ENCODE measurements at regions not wholly inside any gene's neighbourhood (a gene's known extent, or its start where the extent isn't known, plus 50 kb on each side); places are given as distances from the start of the nearest gene placed in this dataset. TPM values are rescaled to one million over a fixed set of nuclear protein-coding genes. Genes with fewer than 3 reads are reported as not detected.

DNA sequence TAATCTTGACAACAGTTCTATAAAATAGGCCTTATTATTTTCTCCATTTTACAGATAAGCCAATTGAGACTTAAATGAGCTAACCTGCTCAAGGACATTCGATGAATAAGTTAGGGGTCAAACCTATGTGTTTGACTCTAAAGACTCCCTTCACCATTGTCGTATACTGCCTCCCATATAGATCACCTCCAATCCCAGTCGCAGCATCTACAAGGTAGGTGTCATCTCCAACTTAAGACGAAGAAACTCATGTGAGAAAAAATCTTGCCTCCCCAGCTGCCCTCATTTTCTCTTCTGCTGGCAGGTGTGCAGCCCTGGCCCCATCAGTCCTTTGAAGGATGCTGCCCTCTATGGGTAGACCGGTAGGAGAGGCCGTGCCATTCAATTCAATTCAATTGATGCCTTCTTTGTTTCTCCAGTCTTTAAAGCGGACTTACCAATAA is 75.2 kb upstream of the SMARCA2 start:
- peak; percentile 3 to 38 (median 14) for DNase-seq (ENCODE audit: low read depth in 2 of 3, low spot score in 2 of 3)

- DNase-seq (ENCODE audit: low read depth in 2 of 3, low spot score in 2 of 3), result peak in 1 of 3 donors; percentile 33
Measured at GRCh38 chr9:1941989-1942388, 73.2 kb upstream of the SMARCA2 start.

DNA sequence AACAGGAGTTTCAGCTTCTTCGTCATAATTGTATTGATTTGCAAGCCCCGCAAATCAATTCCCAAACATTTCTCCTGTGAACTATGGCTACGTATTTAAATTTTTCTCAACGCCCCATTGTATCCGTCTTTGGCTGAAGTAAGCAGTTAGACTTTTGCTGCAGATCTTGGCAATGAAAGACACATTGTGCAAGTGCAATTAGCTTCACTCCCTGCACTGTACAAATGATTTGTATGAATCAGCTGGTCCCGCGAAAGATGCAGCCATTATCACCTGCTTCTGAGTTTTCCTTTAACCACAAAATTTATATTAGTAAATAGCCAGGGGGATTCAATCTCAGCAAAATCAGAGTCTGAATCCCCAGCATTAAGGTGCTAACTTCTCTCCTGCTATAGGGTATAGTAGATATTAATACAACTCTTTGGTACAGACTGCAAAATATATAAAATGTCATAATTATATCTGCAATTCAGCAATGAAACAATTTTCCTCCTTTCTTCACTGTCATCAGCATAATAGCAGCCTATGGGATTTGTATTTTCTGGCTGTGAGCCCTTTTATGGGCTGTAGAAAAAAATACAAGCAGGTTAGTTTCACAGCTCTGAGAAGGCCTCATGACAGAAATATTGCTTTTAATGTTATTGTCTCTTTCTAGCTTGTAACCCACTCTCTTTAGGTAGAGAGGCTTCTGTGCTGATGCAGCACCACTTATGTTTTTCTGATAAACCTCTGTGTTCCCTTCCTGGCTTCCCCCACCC is 68.4 kb upstream of the SMARCA2 start:
- no peak for DNase-seq (ENCODE audit: low read depth in 2 of 3, low spot score in 2 of 3)

- no peak for DNase-seq (ENCODE audit: low read depth in 2 of 3, low spot score in 2 of 3)
Measured at GRCh38 chr9:1947438-1947837, 67.7 kb upstream of the SMARCA2 start.

- DNase-seq (ENCODE audit: low read depth in 2 of 3, low spot score in 2 of 3), result no peak
Measured at GRCh38 chr9:1948541-1948940, 66.6 kb upstream of the SMARCA2 start.

GRCh38 chr9:1951446-1951845 is 63.7 kb upstream of the SMARCA2 start:
- DNase-seq (ENCODE audit: low read depth in 2 of 3, low spot score in 2 of 3), result no peak

DNA sequence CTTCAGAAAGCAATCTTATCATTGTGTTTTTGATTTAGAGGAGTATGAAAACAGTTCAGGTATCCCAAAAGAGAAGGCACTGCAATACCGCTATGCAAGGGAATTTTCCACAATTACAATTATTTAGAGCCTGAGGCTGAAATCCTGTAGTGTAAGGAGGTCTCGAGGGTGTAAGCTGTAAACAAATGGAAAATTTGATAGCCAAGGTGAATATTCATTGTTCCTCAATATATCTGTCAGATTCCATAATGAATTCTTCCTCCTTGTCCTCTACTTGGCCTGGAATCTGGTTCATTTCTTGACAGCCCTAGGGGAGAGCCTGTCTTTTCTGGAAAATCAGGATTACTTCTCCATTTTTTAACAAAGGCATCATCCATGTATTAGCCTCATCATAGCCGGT is 63.1 kb upstream of the SMARCA2 start:
- no peak for DNase-seq (ENCODE audit: low read depth in 2 of 3, low spot score in 2 of 3)

- no peak for DNase-seq (ENCODE audit: low read depth in 2 of 3, low spot score in 2 of 3)
Measured at GRCh38 chr9:1954238-1954637, 60.9 kb upstream of the SMARCA2 start.

DNA sequence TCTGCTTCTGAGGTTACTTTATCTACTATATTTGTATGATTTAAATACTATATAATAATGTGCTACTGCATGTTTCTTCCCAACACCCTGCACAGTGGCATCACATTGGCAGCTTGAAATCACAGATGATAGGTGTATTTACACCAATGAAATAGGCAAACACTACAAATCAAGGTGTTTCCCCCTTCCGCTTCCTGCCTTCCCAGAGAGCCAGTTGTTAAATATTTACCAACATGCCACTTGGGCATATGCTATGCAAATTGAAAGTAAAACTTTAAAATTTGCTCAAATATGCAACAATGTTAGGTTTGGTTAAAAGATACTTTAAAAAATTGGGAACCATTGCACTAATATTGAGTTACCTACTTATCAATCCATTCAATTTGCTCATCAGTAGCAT is 58.2 kb upstream of the SMARCA2 start:
- DNase-seq (ENCODE audit: low read depth in 2 of 3, low spot score in 2 of 3), result no peak

DNA sequence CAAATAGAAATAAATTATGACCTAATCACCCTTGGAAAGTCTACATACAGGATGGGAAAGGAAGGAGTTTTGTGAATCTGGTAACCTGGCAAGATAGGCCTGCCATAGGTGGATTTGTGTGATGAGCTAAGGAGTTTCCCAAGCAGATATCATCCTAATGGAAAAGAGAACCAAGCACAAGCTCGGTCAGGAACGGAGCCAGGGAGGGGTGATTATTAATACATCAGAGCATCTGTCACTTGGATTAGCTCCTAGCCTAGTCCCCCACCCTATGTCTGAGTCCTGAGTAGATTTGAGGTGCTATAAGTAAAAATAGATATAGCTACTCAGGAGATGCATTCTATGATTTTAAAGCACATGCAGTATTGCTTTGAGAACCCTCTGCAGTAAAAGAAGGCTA is 57.3 kb upstream of the SMARCA2 start:
- DNase-seq (ENCODE audit: low read depth in 2 of 3, low spot score in 2 of 3), result no peak

- DNase-seq (ENCODE audit: low read depth in 2 of 3, low spot score in 2 of 3), result no peak
Measured at GRCh38 chr9:1959371-1959770, 55.8 kb upstream of the SMARCA2 start.

- DNase-seq (ENCODE audit: low read depth in 2 of 3, low spot score in 2 of 3), result no peak
Measured at GRCh38 chr9:1960342-1961042, 54.7 kb upstream of the SMARCA2 start.

GRCh38 chr9:1962122-1962521 is 53.0 kb upstream of the SMARCA2 start:
- DNase-seq (ENCODE audit: low read depth in 2 of 3, low spot score in 2 of 3), result no peak

DNA sequence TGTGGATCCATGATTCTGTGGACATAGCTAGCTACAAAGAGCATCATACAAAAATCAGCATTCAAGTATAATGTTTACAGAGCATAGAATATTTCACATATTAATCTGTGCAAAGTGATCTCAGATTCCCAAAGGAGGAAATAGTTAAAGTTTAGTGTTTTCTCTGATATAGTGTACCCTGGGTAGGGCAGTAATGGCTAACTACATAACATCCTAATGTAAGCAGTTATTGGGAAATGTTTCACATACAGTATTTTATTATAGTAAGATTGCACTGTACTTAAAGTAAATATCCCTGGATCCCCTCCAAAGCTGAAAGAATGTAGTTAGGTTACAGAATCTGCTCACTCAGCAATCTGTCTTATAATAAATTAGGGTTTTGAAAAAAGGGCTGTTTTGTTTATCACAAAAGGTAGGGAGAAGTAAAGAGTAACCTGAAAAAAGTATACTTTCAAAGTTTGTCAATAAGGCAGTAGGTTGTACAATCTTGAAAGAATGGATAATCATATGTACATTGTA is 52.5 kb upstream of the SMARCA2 start:
- no peak for DNase-seq (ENCODE audit: low read depth in 2 of 3, low spot score in 2 of 3)

GRCh38 chr9:1964093-1964492 is 51.1 kb upstream of the SMARCA2 start:
- DNase-seq (ENCODE audit: low read depth in 2 of 3, low spot score in 2 of 3), result no peak

Small RNA genes in the stretch of these regions (small RNA-seq; reads per million reads assigned to genes)
- gene RNA5SP279, result not detected

All from hematopoietic multipotent progenitor cell (in vitro differentiated cells).